Neutrophil (primary cell): ENCODE measurements at regions not wholly inside any gene's neighbourhood (a gene's known extent, or its start where the extent isn't known, plus 50 kb on each side); places are given as distances from the start of the nearest gene placed in this dataset.

Experiments used
- H3K27ac ChIP-seq: fragments of 200-600 bp; sonication (generic); 2 replicates; pipeline ENCODE4 v1.5.1; 2016; ENCODE audit warnings: mild to moderate bottlenecking, moderate library complexity
- H3K27me3 ChIP-seq: fragments of 200-600 bp; sonication (generic); 2 replicates; pipeline ENCODE4 v1.6.0; 2016; ENCODE audit warnings: mild to moderate bottlenecking
- H3K36me3 ChIP-seq: fragments of 200-600 bp; sonication (generic); 2 replicates; pipeline ENCODE4 v1.5.1; 2017
- H3K4me1 ChIP-seq, 2 experiments: fragments of 200-600 bp in 1 of 2; sonication (generic) in 1 of 2; 1 replicate in 1 of 2; 2 replicates in 1 of 2; pipeline versions ENCODE4 v1.5.1 to v1.6.1; 2013 to 2016; ENCODE audit warnings: low read depth in 1 of 2, low read length in 1 of 2, mild to moderate bottlenecking in 1 of 2, moderate library complexity in 1 of 2; ENCODE audit not compliant: control insufficient read depth in 1 of 2, insufficient read depth in 1 of 2
- H3K4me3 ChIP-seq, 2 experiments: fragments of 200-600 bp in 1 of 2; sonication (generic) in 1 of 2; 1 replicate in 1 of 2; 2 replicates in 1 of 2; pipeline ENCODE4 v1.5.1; 2013 to 2016; ENCODE audit warnings: low read depth in 1 of 2, low read length in 1 of 2, mild to moderate bottlenecking in 1 of 2, moderate library complexity in 1 of 2
- H3K9me3 ChIP-seq: fragments of 200-600 bp; sonication (generic); 2 replicates; pipeline ENCODE4 v1.5.1; 2016
- TF ChIP-seq, protein P1 (sequence below): fragments of 200-600 bp; sonication (generic); IDR thresholded peaks from 2 replicates; pipeline ENCODE4 v1.5.1; 2016; ENCODE audit warnings: antibody characterized with exemption

DNA sequence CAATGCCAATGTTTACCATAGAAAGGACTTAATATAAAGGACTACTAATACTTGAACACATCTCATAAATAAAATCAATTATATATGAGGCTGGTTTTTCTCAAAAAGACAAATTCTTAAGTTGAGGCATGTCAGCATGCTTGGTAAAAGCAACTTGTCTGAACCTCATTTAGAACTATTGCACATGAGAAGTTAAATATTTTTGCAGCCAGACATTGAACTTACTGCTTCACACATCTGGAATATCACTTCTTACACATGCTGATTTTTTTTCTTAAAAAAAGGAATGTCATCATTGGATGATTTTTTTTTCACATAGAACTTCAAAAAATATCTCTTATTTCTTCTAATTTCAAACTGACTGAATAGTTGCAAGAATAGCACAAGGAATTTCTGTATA is 609.0 kb downstream of the EPHA4 start:
- Histone ChIP-seq H3K9me3 (no peaks in the 10 kb centered on the region), H3K36me3 (no peaks in the 10 kb centered on the region), H3K27ac (no peak overlapping the region), H3K4me1 (no peaks in the 10 kb centered on the region), H3K27me3 (no peaks in the 10 kb centered on the region), H3K4me3 (no peak overlapping the region)
- TF ChIP-seq, protein P1, sequence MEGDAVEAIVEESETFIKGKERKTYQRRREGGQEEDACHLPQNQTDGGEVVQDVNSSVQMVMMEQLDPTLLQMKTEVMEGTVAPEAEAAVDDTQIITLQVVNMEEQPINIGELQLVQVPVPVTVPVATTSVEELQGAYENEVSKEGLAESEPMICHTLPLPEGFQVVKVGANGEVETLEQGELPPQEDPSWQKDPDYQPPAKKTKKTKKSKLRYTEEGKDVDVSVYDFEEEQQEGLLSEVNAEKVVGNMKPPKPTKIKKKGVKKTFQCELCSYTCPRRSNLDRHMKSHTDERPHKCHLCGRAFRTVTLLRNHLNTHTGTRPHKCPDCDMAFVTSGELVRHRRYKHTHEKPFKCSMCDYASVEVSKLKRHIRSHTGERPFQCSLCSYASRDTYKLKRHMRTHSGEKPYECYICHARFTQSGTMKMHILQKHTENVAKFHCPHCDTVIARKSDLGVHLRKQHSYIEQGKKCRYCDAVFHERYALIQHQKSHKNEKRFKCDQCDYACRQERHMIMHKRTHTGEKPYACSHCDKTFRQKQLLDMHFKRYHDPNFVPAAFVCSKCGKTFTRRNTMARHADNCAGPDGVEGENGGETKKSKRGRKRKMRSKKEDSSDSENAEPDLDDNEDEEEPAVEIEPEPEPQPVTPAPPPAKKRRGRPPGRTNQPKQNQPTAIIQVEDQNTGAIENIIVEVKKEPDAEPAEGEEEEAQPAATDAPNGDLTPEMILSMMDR: no peak

DNA sequence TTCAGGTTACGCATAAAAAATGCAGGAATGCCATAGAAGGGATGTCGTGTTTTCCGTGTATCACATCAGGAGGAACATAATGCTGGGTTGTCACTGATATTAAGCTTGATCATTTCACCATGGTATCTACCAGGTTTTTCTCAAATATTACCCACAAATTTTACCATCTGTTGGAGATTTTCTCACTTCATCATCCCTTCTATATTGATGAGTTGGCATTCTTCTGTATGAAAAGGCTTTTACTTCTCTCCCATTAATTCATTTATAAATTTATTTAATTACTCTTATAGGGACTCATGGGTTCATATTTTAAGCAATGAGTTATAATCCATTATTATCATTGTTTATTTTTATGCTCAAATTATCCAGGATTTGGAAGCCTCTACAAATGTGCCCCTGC is 608.2 kb downstream of the EPHA4 start:
- no peaks in the 10 kb centered on the region for H3K27me3 ChIP-seq
- H3K4me1 ChIP-seq: no peaks in the 10 kb centered on the region
- no peak overlapping the region for H3K27ac ChIP-seq
- H3K4me3 ChIP-seq: no peak overlapping the region
- TF ChIP-seq, protein P1: no peak
- no peaks in the 10 kb centered on the region for H3K9me3 ChIP-seq
- no peaks in the 10 kb centered on the region for H3K36me3 ChIP-seq

DNA sequence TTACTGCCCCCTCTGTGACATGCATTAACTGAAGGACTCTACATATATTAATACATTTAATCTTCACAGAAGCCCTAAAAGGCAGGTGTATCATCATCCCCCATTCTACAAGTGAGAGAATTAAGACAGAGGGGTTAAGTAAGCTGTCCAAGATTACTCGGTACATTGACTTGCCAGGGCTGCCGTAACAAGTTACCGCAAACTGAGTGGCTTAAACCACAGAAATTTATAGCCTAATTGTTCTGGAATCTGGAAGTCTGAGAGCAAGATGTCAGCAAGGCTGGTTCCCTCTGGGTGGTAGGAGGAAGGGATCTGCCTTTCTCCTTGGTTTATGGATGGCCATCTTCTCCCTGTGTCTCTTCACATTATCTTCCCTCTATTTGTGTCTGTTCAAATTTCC is 605.5 kb downstream of the EPHA4 start:
- Histone ChIP-seq H3K27ac (no peak overlapping the region), H3K36me3 (no peaks in the 10 kb centered on the region), H3K9me3 (no peaks in the 10 kb centered on the region), H3K27me3 (no peaks in the 10 kb centered on the region), H3K4me1 (no peaks in the 10 kb centered on the region), H3K4me3 (no peak overlapping the region)
- TF ChIP-seq, protein P1: no peak

- Histone ChIP-seq H3K9me3 (no peaks in the 10 kb centered on the region), H3K4me3 (no peak overlapping the region), H3K4me1 (no peaks in the 10 kb centered on the region), H3K27ac (no peak overlapping the region), H3K27me3 (no peaks in the 10 kb centered on the region), H3K36me3 (no peaks in the 10 kb centered on the region)
- TF ChIP-seq, protein P1: no peak
Measured at GRCh38 chr2:220969348-220969747, 602.8 kb downstream of the EPHA4 start.

DNA sequence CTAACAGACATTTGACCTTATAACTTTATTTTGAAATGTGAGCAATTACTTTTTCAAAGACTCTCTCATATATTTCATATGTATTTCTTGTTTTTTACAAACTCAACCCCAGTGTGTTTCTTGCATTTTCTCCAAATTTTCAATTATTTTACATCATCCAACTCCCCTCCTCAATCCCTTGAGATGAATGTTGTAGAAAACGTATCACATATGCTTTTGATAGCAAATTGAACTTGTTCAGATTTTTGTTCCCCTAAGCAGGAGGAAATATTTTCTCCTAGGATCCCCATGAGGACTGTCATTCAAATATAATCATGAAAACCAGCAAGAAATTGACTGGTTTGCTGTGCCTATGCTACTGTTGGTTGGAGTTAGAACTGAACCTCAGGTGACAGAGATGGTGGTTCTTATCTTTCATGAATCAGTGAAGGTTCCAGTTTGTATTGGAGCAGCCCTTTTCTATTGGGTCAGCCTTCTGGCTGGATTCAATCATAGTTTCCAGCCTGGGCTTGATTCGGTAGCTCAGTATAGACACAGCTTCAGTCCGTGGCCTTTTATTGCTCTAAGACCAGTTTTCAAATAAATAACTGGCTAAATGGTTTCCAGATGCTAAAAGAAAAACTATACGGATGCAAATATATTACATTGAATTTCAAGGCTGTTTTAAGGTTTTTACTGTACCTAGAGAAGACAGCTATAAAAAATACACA is 591.0 kb downstream of the EPHA4 start:
- H3K4me1 ChIP-seq: no peaks in the 10 kb centered on the region
- no peaks in the 10 kb centered on the region for H3K36me3 ChIP-seq
- no peaks in the 10 kb centered on the region for H3K27me3 ChIP-seq
- no peak overlapping the region for H3K27ac ChIP-seq
- H3K9me3 ChIP-seq: no peaks in the 10 kb centered on the region
- H3K4me3 ChIP-seq: no peak overlapping the region
- TF ChIP-seq, protein P1: no peak
